Peyer's patch (tissue), 4 donors: ENCODE measurements at regions not wholly inside any gene's neighbourhood (a gene's known extent, or its start where the extent isn't known, plus 50 kb on each side); places are given as distances from the start of the nearest gene placed in this dataset.

ENCODE experiments used
- DNase-seq, 3 donors: peaks; one replicate each; pipeline ENCODE4 v3.0.0-alpha.2; 2017 to 2019
- H3K27ac ChIP-seq, 4 donors: fragments of 200-600 bp; sonication (generic); one replicate each; pipeline ENCODE4 v1.5.1; 2016 to 2019
- H3K27me3 ChIP-seq, 2 donors: fragments of 200-600 bp; sonication (generic); one replicate each; pipeline ENCODE4 v1.5.1; 2019
- H3K36me3 ChIP-seq, 3 donors: fragments of 200-600 bp; sonication (generic); one replicate each; pipeline ENCODE4 v1.5.1; 2016 to 2019
- H3K4me1 ChIP-seq, 4 donors: fragments of 200-600 bp; sonication (generic); one replicate each; pipeline ENCODE4 v1.5.1; 2016 to 2019
- H3K4me3 ChIP-seq, 4 donors: fragments of 200-600 bp; sonication (generic); 1 replicate in 3 of 4; 2 replicates in 1 of 4; pipeline ENCODE4 v1.5.1; 2016 to 2019; ENCODE audit warnings: mild to moderate bottlenecking in 1 of 4
- H3K9me3 ChIP-seq, 4 donors: fragments of 200-600 bp; sonication (generic); one replicate each; pipeline ENCODE4 v1.5.1; 2016 to 2019; ENCODE audit warnings: mild to moderate bottlenecking in 1 of 4
- CTCF ChIP-seq, 6 experiments: fragments of 450-650 bp in 4 of 6; fragments of 200-600 bp in 2 of 6; sonication (generic) in 1 of 6; IDR thresholded peaks; one replicate each; pipeline ENCODE4 v1.5.1; 2017 to 2019; ENCODE audit warnings: antibody characterized with exemption in 6 of 6, mild to moderate bottlenecking in 3 of 6, moderate library complexity in 1 of 6
- POLR2A ChIP-seq, 2 donors: fragments of 450-650 bp; IDR thresholded peaks; one replicate each; pipeline ENCODE4 v1.5.1; 2017; ENCODE audit warnings: antibody characterized with exemption in 2 of 2, mild to moderate bottlenecking in 2 of 2, moderate library complexity in 2 of 2

- TF ChIP-seq POLR2A (IDR thresholded peaks at IDR 0.05) (no peak), CTCF (IDR thresholded peaks at IDR 0.05) (no peak)
- H3K36me3 ChIP-seq, result no peaks in the 10 kb centered on the region
- H3K4me1 ChIP-seq, result no peaks in the 10 kb centered on the region
- DNase-seq, result no peak
- H3K27ac ChIP-seq, result no peak overlapping the region
- no peaks in the 10 kb centered on the region for H3K27me3 ChIP-seq
- H3K9me3 ChIP-seq, result no peaks in the 10 kb centered on the region
- no peak overlapping the region for H3K4me3 ChIP-seq
These were observed 369.3 kb downstream of the DLEU7 start for GRCh38 chr13:50474088-50474662.

GRCh38 chr13:50476577-50477285 is 366.8 kb downstream of the DLEU7 start:
- TF ChIP-seq CTCF (IDR thresholded peaks at IDR 0.05), result no peak
- TF ChIP-seq POLR2A (IDR thresholded peaks at IDR 0.05), result no peak
- Histone ChIP-seq H3K4me1 (no peaks in the 10 kb centered on the region), H3K36me3 (no peaks in the 10 kb centered on the region), H3K4me3 (no peak overlapping the region), H3K27me3 (no peaks in the 10 kb centered on the region), H3K9me3 (no peaks in the 10 kb centered on the region), H3K27ac (no peak overlapping the region)
- no peak for DNase-seq

DNA sequence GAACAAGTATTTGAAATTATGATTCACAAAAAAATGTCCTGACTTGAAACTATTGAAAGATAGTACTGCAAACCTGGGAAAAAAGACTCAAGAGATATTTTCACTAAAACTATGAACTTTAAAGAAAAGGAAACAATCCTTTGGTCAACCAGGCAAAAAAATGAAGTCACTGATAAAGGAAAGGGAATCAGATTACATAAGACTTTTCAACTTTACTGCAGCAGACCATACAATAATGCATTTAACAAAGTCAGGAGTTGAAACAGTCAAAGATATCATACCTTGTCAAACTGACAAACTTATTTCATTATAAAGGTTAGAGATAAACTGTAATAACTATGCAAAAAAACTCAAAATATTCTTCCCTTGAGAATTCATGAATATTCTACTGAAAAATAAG is 361.6 kb downstream of the DLEU7 start:
- H3K36me3 ChIP-seq, result no peaks in the 10 kb centered on the region
- no peak overlapping the region for H3K4me3 ChIP-seq
- no peaks in the 10 kb centered on the region for H3K4me1 ChIP-seq
- no peak overlapping the region for H3K27ac ChIP-seq
- DNase-seq, result no peak
- no peaks in the 10 kb centered on the region for H3K9me3 ChIP-seq
- no peaks in the 10 kb centered on the region for H3K27me3 ChIP-seq
- TF ChIP-seq CTCF (IDR thresholded peaks at IDR 0.05) (no peak), POLR2A (IDR thresholded peaks at IDR 0.05) (no peak)

DNA sequence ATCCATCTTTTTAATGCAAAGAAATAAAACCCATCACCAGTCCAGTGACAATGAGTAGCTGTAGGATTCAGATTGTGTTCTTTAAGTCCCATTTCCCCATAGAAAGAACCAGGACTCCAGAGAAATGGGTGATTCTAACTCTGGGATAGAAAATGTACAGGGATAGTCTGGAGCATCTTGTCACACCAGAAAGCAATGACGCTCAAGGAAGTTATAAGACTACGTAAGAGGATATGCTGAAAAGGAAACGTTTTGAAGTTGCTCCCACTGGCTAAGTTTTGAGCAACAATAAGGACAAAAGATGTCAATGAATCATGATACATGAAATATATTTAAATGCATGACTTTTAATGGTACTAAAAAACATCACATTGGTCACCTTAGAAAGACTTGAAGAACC is 360.1 kb downstream of the DLEU7 start:
- no peaks in the 10 kb centered on the region for H3K36me3 ChIP-seq
- no peaks in the 10 kb centered on the region for H3K27me3 ChIP-seq
- H3K4me1 ChIP-seq, result no peaks in the 10 kb centered on the region
- no peak overlapping the region for H3K4me3 ChIP-seq
- DNase-seq, result no peak
- H3K27ac ChIP-seq, result no peak overlapping the region
- H3K9me3 ChIP-seq, result no peaks in the 10 kb centered on the region
- TF ChIP-seq POLR2A (IDR thresholded peaks at IDR 0.05) (no peak), CTCF (IDR thresholded peaks at IDR 0.05) (no peak)

- DNase-seq, result no peak
- Histone ChIP-seq H3K4me1 (no peaks in the 10 kb centered on the region), H3K27ac (no peak overlapping the region), H3K4me3 (no peak overlapping the region), H3K36me3 (no peaks in the 10 kb centered on the region), H3K9me3 (no peaks in the 10 kb centered on the region), H3K27me3 (no peaks in the 10 kb centered on the region)
- TF ChIP-seq CTCF (IDR thresholded peaks at IDR 0.05) (no peak), POLR2A (IDR thresholded peaks at IDR 0.05) (no peak)
These were observed 358.9 kb downstream of the DLEU7 start for GRCh38 chr13:50484472-50485113.
